GM11168 (cell line): ENCODE measurements at regions not wholly inside any gene's neighbourhood (a gene's known extent, or its start where the extent isn't known, plus 50 kb on each side); places are given as distances from the start of the nearest gene placed in this dataset.
"Not testable (repeated sequence)": the region's sequence is repeated elsewhere in the genome, so short reads cannot be mapped to it uniquely, and the experiment has no call there.

ENCODE experiments used
- in situ Hi-C: fragments of 300-500 bp; cut with MboI; formaldehyde crosslinking; loops from one replicate; pipeline ENCODE4 v1.12.0; 2022; ENCODE audit warnings: low sequenced_read_pairs; ENCODE audit not compliant: unreplicated experiment

DNA sequence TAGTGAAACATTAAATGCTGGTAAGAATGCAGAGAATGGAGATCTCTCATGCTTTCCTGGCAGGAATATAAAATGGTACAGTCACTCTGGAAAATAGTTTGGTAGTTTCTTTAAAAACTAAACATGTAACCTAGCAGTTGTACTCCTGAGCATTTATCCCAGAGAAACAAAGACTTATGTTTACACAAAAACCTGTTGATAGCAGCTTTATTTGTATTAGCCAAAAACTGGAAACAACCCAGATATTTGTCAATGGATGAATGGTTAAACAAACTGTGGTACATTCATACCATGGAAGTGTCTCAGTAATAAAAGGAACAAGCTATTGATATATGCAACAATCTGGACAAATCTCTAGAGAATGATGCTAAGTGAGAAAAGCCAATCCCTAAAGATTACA, 81.7 kb upstream of the CTAGE1 start:
- in situ Hi-C loops: no loop called here

DNA sequence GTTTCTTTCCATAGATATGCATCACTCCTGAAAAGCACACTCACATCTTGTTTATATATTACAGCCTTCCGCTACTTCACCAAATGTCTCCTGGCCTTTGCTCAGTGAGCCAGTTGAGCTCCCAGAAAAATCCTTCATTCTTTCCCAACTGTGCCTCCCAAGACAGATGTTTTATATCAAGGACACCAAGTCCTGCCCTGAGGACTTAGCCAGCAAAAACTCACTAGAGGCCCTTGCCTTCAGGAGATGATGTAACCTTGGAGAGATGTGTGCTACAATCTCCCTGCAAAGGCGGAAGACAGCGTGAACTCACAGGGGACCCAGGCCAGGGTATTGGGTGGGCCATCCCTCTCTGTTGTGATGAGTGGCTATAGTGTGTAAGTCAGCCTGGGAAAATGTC, 86.1 kb upstream of the CTAGE1 start:
- in situ Hi-C loops: no loop called here

DNA sequence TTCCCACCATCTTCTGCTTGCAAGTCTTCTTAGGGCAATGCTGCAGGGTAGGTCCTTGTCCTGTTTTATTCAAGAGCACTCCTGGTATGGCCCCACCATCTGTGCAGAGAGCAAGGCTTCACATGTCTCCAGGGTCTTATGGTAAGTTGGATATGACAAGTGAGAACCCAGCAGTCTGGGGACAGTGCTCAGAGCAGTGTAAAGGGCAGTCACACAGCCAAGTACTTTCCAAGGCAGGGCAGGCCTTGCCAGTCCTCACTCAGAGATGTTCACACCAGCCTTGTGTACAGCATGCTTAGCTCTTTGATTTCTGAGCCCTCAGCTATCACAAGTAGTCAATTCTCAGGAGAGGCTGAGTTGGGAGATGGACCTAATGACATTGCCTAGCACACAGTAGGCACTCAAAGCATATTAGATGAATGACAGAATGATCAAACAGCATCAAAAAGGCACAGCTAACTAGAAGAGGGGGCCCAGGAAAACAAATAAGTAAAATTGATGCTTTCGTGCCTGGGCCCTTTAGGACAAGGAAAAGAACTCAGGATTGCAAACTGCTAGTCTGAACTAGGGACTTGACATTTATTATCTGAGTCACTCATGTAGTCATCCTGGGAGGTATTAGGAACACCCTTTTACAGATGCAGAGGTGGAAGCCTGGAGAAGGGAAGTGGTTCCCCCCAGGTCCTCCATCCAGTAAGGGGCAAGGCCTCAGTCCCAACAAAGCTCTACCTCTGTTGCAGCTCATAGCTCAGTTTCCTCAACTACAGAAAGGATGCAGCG, 86.7 kb upstream of the CTAGE1 start:
- in situ Hi-C loops: no loop called here

DNA sequence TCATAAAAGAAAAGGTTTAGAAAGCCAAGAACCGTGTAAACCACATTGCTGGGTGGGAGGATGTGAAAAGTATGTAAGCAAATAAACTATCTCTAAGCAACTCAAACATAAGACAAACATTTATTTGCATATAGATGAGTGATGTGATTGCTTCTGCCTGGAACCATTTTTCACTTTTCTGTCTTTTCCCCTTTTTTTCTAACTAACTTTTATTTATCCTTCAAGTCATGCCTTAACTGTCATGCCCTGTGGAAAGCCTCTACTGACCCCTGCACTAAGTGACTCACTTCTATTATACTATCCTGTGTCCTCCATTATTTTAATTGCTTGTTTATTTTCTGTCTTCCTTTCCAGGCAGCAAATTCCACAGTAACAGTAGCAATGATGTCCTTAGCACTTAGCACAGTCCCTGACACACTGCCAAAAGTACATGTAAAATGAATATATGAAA, 87.5 kb upstream of the CTAGE1 start:
- in situ Hi-C loops: no loop called here

DNA sequence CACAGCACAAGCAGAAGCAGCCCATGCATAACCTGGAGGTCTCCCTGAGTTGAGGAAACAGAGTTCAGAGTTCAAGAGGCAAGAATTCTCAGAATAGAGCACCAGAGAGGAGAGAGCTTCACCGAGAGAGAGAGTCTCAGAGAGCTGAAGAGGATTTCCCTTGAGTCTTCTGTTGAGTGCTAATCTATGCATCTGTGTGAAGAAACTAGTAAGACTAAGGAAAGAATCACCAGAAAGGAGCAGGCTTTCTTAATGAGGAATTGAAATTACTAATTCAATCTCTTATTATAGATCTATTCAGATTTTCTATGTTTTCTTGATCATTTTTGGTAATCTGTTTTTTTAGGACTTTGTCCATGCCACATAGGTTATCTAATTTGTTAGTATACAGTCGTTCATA, 89.3 kb upstream of the CTAGE1 start:
- in situ Hi-C loops: no loop called here

DNA sequence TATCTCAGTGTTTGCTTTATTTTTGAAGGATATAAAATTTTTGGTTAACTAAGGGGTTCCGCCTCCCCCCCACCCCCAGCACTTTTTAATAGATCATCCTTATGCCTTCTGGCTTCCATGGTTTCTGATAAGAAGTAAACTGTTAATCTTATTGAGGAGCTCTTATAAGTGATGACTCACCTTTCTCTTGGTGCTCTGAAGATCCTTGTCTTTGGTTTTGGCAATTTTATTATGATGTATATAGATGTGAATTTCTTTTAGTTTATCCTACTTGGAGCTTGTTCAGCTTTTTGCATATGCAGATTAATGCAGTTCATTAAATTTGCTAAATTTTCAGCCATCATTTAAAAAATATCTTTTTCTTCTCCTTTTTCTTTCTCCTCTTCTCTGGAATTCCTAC, 91.7 kb upstream of the CTAGE1 start:
- in situ Hi-C loops: no loop called here

DNA sequence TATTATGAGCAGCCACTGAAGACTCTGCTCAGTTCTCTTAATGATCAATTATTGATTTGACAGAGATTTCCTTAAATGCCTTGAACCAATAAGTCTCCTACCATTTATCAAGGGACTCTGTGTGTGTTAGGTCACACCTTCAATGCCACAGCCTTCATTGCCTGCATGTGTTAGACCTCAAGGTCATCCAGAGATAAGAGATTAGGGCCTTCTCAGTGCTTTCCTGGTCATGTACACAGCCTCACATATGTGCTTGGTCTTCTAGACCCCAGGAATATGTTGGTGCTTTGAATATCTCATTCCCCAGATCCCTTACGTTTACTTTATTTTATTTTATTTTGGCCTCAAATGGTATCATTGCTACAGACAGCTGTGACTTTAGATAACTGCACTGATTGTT, 93.0 kb upstream of the CTAGE1 start:
- in situ Hi-C loops: no loop called here

DNA sequence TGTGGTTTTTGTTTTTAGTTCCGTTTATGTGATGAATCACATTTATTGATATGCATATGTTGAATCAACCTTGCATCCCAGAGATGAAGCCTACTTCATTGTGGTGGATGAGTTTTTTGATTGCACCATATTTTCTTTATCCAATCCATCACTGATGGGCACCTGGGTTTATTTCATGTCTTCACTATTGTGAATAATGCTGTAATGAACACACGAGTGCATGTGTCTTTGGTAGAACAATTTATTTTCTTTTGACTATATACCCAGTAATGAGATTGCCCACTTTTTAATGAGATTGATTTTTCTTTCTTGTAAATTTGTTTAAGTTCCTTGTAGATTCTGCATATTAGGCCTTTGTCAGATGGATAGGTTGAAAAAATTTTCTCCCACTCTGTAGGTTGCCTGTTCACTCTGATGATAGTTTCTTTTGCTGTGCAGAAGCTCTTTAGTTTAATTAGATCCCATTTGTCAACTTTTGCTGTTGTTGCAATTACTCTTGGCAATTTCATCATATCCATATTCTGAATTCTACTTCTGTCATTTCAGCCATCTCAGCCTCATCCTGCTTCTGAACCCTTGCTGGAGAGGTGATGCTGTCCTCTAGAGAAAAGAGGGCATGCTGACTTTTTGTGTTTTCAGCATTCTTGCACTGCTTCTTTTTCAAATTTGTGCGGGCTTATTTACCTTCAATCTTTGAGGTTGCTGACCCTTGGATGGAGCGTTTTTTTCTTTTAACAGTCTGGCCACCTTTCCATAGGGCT, 96.2 kb upstream of the CTAGE1 start:
- in situ Hi-C loops: no loop called here

DNA sequence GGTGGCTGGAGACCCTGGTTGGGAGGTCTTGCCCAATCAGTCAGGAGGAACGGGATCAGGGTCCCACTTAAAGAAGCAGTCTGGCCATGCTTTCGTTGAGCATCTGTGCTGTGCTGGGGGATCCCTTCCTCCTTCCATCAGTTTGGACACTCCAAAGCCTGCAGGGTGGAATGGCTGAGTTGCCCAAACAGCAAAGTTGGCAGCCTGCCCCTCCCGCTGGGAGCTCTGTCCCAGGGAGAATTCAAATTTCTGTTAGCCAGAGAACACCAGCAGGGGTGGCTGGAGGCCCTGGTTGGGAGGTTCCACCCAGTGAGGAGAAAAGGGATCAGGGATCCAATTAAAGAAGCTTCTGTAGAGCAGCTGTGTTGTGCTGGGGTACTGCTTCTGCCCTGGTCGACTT, 96.9 kb upstream of the CTAGE1 start:
- in situ Hi-C loops: no loop called here

DNA sequence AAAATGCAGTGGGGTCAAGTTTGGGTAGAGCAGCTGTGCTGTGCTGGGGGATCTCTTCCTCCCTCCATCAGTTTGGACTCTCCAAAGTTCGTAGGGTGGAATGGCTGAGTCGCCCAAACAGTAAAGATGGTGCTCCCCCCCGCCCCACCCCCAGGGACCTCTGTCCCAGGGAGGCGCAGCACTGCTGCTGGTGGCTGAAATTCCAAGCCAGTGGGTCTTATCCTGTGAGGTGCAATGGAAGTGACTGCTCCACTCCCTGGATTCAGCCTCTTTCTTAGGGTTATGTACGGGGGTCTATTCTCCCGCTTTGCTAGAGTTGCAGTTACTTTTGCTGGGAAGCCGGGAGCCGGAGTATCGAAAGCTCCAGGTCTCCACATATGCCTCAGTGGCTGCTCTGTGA, 97.5 kb upstream of the CTAGE1 start:
- in situ Hi-C loops: no loop called here

DNA sequence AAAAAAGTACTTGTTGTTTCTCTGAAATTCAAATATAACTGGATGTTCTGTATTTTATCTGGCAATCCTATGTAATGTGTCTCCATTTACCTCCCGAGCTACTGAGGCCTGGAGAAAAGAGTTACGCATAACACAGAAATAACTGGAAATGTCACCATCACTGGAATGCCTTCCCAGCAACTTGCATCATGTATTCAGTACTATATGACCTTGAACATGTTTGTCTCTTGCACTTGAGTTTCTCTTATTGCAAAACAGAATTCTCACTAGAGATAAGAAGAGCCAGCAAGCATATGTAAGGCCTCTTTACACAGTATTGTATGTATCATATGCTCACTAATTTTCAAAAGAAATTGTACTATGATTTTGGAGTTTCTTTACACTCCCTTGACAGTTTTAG, 99.6 kb upstream of the CTAGE1 start:
- in situ Hi-C loops: no loop called here

DNA sequence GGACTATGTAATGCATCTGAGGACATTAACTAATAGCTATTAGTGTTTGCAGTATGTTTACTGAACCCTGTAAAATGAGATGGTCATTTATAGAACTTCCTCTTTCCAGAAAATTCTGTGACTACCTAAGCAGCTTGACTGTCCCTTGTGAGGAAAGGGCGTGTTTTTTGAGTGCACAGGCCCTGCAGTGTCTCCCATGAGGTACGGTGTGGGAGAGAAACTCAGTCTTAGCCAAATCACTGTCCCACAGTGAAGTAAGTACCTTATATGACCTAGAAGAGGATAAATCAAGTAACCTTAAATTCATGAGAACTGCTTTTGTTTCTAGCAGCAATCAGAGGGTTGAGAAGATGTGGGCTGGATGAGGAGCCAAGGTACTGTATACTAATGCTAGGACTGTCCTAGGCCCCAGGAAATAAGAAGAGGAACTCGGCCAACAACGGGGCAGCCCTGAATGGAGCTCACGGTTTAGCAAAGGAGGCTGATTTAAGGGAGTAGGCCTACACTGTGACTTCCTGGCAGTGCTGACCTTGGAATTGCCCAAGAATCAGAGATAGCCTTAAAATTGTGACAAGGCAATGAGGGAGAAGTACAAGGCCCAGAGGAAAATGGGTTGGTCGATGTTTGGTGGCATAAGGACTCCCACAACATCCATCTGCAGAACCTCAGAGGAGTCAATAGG, 103.5 kb upstream of the CTAGE1 start:
- in situ Hi-C loops: no loop called here

DNA sequence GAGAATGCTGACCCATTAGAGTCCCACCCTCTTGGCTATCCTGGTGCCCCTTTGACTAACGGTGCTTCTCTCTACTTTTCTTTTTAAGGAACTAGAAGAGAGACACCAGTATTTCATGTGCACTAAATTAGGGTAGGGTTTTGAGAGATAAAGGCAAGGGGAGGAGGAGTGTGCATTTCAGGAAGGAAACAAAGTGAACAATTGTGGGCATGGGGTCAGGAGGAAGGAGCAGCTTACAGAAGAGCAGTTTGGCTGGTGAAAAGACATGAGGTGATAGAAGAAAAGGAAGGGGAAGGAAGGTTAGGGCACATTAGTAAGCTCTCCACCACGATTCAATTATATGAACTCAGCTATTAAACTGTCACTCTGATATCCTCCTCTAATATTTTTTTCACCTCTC, 105.8 kb upstream of the CTAGE1 start:
- in situ Hi-C loops: no loop called here

DNA sequence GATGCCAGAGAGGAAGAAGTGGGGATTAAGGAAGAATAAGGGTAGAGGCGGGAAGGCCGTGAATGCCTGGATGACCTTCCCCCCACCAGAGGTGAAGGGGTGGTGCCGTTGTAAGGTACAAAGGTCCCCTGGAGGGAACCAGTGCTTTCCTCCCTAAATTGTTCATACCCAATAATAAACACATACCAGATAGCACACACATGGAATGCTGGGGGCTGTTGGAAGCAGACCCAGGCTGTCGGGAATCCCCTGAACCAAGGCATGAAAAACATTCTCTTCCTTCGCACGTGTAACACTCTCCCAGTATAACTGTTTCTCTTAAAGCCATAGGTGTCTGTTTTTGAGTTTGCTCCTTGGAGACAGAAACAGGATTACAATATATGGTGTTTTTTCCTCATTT, 107.1 kb upstream of the CTAGE1 start:
- in situ Hi-C loops: no loop called here

DNA sequence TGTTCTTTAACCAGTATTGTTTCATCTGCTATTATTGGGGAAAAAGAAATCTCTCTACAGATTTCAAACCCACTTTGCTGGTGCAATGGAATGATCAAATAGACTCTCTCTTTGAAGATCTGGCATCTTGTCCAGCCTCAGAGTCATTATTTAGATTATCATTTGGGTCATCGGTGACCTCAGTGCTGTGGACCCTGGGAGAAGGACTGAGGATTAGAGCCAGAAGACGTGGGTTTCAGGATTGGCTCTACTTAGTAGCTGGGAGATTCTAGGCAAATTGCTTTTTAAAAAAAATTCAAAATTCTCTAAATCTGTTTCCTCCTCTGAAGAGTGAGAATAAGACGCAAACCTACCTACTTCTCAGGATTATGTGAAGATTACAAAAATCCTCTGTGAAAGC, 107.6 kb upstream of the CTAGE1 start:
- in situ Hi-C loops: no loop called here

DNA sequence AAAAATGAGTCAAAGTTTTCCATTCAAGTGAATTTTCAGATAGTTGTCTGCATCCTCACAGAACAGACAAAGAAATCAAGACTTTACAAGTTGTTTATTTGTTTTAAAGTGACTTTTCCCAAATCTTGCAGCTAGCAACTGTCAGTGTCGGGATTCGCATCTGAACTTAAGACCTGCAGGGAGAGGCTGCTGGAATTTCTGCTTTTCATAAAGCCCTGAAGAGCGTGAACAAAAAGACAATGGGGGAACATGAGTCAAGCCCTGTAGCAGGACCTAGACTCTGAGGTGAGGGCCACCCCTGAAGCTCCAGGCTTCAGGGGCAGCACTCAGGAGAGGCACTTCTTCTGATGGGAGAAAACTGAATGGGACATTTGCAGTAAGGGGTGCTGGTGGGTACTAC, 108.2 kb upstream of the CTAGE1 start:
- in situ Hi-C loops: no loop called here

DNA sequence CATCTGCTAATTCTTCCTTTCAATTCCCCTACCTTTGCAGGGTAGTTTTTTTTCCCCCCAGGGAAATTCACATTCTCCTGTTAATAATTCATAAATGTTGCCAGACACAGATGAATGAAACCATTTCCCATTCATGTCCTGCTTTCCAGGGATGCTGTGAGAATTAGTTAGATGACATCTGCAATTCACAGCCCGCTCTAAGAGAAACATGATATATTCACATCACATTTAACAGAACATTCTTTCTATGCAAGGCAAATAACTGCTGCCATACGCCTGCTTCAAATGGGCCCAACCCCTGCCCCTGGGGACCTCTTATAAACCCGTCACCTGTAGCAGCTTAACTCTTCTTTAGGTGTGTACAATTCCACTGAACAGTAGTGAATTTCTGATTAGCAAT, 110.6 kb upstream of the CTAGE1 start:
- in situ Hi-C loops: no loop called here

DNA sequence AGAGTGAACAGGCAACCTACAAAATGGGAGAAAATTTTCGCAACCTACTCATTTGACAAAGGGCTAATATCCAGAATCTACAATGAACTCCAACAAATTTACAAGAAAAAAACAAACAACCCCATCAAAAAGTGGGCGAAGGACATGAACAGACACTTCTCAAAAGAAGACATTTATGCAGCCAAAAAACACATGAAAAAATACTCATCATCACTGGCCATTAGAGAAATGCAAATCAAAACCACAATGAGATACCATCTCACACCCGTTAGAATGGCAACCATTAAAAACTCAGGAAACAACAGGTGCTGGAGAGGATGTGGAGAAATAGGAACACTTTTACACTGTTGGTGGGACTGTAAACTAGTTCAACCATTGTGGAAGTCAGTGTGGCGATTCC, 117.0 kb upstream of the CTAGE1 start:
- in situ Hi-C loops: not testable (repeated sequence)

DNA sequence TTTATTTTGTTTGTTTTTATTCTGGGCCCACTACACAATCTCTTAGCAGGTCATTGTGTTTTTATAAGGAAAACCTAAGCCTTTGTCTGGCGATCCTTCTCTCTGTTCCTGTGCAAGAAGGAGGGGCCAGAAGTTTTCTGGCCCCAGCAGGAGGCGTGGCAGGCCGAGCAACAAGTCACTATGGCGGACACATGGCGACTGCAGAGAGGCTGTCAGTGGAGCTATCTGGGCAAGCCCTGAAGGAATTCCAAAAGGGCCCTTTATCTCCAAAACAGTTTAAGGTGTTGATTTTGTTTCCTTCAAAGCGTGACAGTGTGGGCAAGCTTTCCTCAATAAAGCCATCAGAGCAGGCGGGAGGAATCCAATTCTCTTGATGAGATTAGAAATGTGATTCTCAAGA, 118.8 kb upstream of the CTAGE1 start:
- in situ Hi-C loops: no loop called here

DNA sequence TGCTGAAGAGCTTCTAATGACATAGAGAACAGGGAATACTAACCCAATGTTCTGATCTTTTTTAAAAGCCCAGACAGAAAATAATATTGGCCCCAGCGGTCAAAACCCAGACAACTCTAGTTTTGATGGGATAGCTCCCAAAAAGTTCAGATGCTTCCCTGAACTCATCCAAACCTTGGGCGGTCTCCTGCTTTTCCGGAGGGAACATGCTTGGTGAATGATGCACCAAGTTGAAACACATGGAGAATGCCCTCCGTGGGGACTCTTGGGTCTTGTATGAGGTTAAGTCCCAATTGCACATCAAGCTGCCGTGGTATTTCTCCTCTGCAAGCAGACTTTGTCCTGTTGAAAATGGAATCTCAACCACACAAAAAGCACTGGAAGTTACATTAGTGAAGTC, 120.7 kb upstream of the CTAGE1 start:
- in situ Hi-C loops: no loop called here

DNA sequence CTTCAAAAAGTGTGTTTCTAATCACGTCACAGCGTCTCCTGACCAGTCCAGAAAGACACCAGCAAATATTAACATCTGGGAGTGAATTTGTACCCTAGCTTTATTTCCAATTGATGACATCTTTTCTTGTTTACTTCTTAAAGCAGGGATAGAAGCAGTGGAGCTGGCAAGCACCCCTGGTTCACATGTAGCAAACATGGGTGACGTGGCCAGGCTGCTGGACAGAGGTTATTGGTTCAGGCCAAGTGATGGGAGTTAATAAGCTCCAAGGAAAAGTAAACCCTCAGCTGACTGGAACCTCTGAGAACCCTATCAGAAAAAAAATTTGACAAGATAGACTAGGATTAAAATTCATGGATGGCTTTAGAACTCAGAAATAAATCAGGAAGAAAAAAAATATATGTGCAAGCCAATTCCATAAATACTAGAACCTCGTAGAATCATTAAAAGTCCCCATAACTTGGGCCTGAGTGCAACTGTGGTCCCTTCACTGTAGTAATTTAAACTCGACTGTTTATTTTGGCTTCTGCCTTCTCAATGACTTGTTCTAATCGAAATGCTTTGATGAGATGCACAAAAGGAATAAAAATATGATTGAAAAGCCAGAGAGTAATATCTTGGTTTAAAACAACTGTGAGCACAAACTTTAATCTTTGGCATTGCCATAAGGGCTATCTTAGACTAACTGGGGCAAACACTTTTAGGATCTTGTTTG, 121.5 kb upstream of the CTAGE1 start:
- in situ Hi-C loops: no loop called here
